Hepatocyte (in vitro differentiated cells): ENCODE measurements at regions not wholly inside any gene's neighbourhood (a gene's known extent, or its start where the extent isn't known, plus 50 kb on each side); places are given as distances from the start of the nearest gene placed in this dataset.
"Not testable (repeated sequence)": the region's sequence is repeated elsewhere in the genome, so short reads cannot be mapped to it uniquely, and the experiment has no call there.

Experiments
- EZH2 ChIP-seq: fragments of 200-600 bp; sonication (generic); IDR thresholded peaks from 2 replicates; pipeline ENCODE4 v1.6.1; 2016; ENCODE audit warnings: antibody characterized with exemption, mild to moderate bottlenecking, borderline replicate concordance
- TF ChIP-seq, protein P1 (sequence below): fragments of 200-600 bp; sonication (generic); IDR thresholded peaks from 2 replicates; pipeline ENCODE4 v1.5.1; 2016; ENCODE audit warnings: antibody characterized with exemption, mild to moderate bottlenecking; ENCODE audit not compliant: poor library complexity

GRCh38 chr2:87314622-87315021, 293.0 kb upstream of the PLGLB1 start:
- TF ChIP-seq, protein P1, sequence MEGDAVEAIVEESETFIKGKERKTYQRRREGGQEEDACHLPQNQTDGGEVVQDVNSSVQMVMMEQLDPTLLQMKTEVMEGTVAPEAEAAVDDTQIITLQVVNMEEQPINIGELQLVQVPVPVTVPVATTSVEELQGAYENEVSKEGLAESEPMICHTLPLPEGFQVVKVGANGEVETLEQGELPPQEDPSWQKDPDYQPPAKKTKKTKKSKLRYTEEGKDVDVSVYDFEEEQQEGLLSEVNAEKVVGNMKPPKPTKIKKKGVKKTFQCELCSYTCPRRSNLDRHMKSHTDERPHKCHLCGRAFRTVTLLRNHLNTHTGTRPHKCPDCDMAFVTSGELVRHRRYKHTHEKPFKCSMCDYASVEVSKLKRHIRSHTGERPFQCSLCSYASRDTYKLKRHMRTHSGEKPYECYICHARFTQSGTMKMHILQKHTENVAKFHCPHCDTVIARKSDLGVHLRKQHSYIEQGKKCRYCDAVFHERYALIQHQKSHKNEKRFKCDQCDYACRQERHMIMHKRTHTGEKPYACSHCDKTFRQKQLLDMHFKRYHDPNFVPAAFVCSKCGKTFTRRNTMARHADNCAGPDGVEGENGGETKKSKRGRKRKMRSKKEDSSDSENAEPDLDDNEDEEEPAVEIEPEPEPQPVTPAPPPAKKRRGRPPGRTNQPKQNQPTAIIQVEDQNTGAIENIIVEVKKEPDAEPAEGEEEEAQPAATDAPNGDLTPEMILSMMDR = not testable (repeated sequence)
- TF ChIP-seq EZH2 = not testable (repeated sequence)
